ENCODE measurements at regions not wholly inside any gene's neighbourhood (a gene's known extent, or its start where the extent isn't known, plus 50 kb on each side); places are given as distances from the start of the nearest gene placed in this dataset.

DNA sequence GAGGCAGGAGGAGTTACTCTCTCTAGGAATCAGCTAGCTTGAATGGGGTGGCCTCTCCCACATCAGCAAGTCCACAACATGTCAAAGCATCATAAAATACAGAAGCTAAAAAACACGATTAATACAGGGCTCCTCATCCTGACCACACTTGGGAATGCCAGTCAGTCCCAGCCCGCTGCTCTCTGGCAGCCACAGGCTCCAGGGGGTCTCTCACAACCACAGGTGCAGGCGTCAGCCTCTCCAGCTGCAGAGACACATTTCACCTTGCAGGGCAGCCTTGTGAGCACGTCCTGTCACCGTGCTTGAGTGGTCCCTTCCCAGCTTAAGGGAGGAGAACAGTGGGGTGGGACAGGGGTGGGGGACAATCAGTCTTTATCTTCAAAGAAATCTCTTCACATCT, 137.4 kb upstream of the SH3BP4 start:
- Mint-ChIP-seq H3K9me3 (no peaks in the 10 kb centered on the region), H3K4me3 (no peak overlapping the region), H3K27me3 (ENCODE audit: low read depth in 2 of 2) (peaks cover 18 to 30% of the 10 kb centered on the region in 2 donors), H3K27ac (no peak overlapping the region), H3K4me1 (no peaks in the 10 kb centered on the region), H3K36me3 (no peaks in the 10 kb centered on the region)
- no peak for TF ChIP-seq CTCF (IDR thresholded peaks at IDR 0.05)
- no peaks in the 10 kb centered on the region for H3K27me3 ChIP-seq (ENCODE audit: control insufficient read depth, insufficient read depth, low read length)
- no peak for DNase-seq
- H3K4me1 ChIP-seq (ENCODE audit: control insufficient read depth, insufficient read depth, low read length), result no peaks in the 10 kb centered on the region
- H3K4me3 ChIP-seq (ENCODE audit: low read length), result no peak overlapping the region
- no peaks in the 10 kb centered on the region for H3K36me3 ChIP-seq (ENCODE audit: control insufficient read depth, insufficient read depth, low read length)
- H3K27ac ChIP-seq (ENCODE audit: low read length), result no peak overlapping the region
- intact Hi-C loops (cut with micrococcal nuclease), result no loop called here
- WGBS (ENCODE audit: insufficient coverage), result 78% methylated on average over 5 of the region's 5 CpGs
- no peaks in the 10 kb centered on the region for H3K9me3 ChIP-seq (ENCODE audit: control insufficient read depth, insufficient read depth, low read length)
- no peak for ATAC-seq

GRCh38 chr2:234812851-234813250, 139.0 kb upstream of the SH3BP4 start:
- H3K4me3 Mint-ChIP-seq, result no peak overlapping the region
- peaks cover 18 to 36% of the 10 kb centered on the region in 2 donors for H3K27me3 Mint-ChIP-seq (ENCODE audit: low read depth in 2 of 2)

GRCh38 chr2:234808907-234809306, 142.9 kb upstream of the SH3BP4 start:
- intact Hi-C loops (cut with micrococcal nuclease), result no loop called here
- H3K9me3 ChIP-seq (ENCODE audit: control insufficient read depth, insufficient read depth, low read length), result no peaks in the 10 kb centered on the region
- H3K4me1 Mint-ChIP-seq, result no peaks in the 10 kb centered on the region
- no peaks in the 10 kb centered on the region for H3K27me3 ChIP-seq (ENCODE audit: control insufficient read depth, insufficient read depth, low read length)
- H3K4me3 Mint-ChIP-seq, result no peak overlapping the region
- no peaks in the 10 kb centered on the region for H3K4me1 ChIP-seq (ENCODE audit: control insufficient read depth, insufficient read depth, low read length)
- 82% methylated on average over 2 of the region's 2 CpGs for WGBS (ENCODE audit: insufficient coverage)
- H3K36me3 ChIP-seq (ENCODE audit: control insufficient read depth, insufficient read depth, low read length), result no peaks in the 10 kb centered on the region
- no peak for DNase-seq
- TF ChIP-seq CTCF (IDR thresholded peaks at IDR 0.05), result no peak
- no peak overlapping the region for H3K27ac Mint-ChIP-seq
- no peak overlapping the region for H3K27ac ChIP-seq (ENCODE audit: low read length)
- H3K4me3 ChIP-seq (ENCODE audit: low read length), result no peak overlapping the region
- peaks cover 18 to 35% of the 10 kb centered on the region in 2 donors for H3K27me3 Mint-ChIP-seq (ENCODE audit: low read depth in 2 of 2)
- no peak for ATAC-seq
- H3K36me3 Mint-ChIP-seq, result no peaks in the 10 kb centered on the region
- H3K9me3 Mint-ChIP-seq, result no peaks in the 10 kb centered on the region

More at GRCh38 chr2:234812851-234813250, 139.0 kb upstream of the SH3BP4 start:
- no peak for DNase-seq
- H3K27me3 ChIP-seq (ENCODE audit: control insufficient read depth, insufficient read depth, low read length), result no peaks in the 10 kb centered on the region
- intact Hi-C loops (cut with micrococcal nuclease), result no loop called here
- H3K4me1 ChIP-seq (ENCODE audit: control insufficient read depth, insufficient read depth, low read length), result no peaks in the 10 kb centered on the region
- Mint-ChIP-seq H3K9me3 (no peaks in the 10 kb centered on the region), H3K36me3 (no peaks in the 10 kb centered on the region), H3K27ac (no peak overlapping the region), H3K4me1 (no peaks in the 10 kb centered on the region)
- no peaks in the 10 kb centered on the region for H3K36me3 ChIP-seq (ENCODE audit: control insufficient read depth, insufficient read depth, low read length)
- no peak overlapping the region for H3K27ac ChIP-seq (ENCODE audit: low read length)
- WGBS (ENCODE audit: insufficient coverage), result 91% methylated on average over 2 of the region's 2 CpGs
- no peak overlapping the region for H3K4me3 ChIP-seq (ENCODE audit: low read length)
- TF ChIP-seq CTCF (IDR thresholded peaks at IDR 0.05), result no peak
- no peak for ATAC-seq
- no peaks in the 10 kb centered on the region for H3K9me3 ChIP-seq (ENCODE audit: control insufficient read depth, insufficient read depth, low read length)

GRCh38 chr2:234806818-234807217, 145.0 kb upstream of the SH3BP4 start:
- ATAC-seq, result no peak
- intact Hi-C loops (cut with micrococcal nuclease), result no loop called here

More at GRCh38 chr2:234806818-234807217, 145.0 kb upstream of the SH3BP4 start:
- Histone ChIP-seq H3K9me3 (ENCODE audit: control insufficient read depth, insufficient read depth, low read length) (no peaks in the 10 kb centered on the region), H3K27ac (ENCODE audit: low read length) (no peak overlapping the region), H3K36me3 (ENCODE audit: control insufficient read depth, insufficient read depth, low read length) (no peaks in the 10 kb centered on the region), H3K4me1 (ENCODE audit: control insufficient read depth, insufficient read depth, low read length) (no peaks in the 10 kb centered on the region), H3K27me3 (ENCODE audit: control insufficient read depth, insufficient read depth, low read length) (no peaks in the 10 kb centered on the region), H3K4me3 (ENCODE audit: low read length) (no peak overlapping the region)
- H3K9me3 Mint-ChIP-seq, result no peaks in the 10 kb centered on the region
- no peaks in the 10 kb centered on the region for H3K4me1 Mint-ChIP-seq
- 100% methylated on average over 1 of the region's 1 CpG for WGBS (ENCODE audit: insufficient coverage)
- H3K27ac Mint-ChIP-seq, result no peak overlapping the region
- no peaks in the 10 kb centered on the region for H3K36me3 Mint-ChIP-seq
- H3K4me3 Mint-ChIP-seq, result no peak overlapping the region
- TF ChIP-seq CTCF (IDR thresholded peaks at IDR 0.05), result no peak
- no peak for DNase-seq
- H3K27me3 Mint-ChIP-seq (ENCODE audit: low read depth in 2 of 2), result peaks cover 11 to 28% of the 10 kb centered on the region in 2 donors

Measured in natural killer cell (primary cell).